ENCODE measurements at regions not wholly inside any gene's neighbourhood (a gene's known extent, or its start where the extent isn't known, plus 50 kb on each side); places are given as distances from the start of the nearest gene placed in this dataset.

DNA sequence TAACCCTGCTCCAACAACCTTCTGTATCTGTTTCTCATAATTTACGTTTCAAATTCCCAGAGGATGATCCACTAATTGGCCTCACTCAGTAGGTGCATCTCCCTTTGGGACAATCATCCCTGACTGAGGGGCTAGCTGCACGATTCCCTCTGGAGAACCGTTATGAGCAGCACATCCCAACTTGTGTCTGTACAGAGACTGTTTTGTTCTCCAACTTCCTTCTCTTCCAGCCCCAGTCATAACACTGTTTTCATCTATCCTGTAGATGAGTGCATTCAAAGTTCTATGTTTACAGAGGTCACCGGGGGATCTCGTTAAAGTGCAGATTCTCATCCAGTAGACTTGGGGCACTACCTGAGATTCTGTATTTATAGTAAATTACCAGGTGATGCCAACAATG lies 187.2 kb downstream of the REEP3 start:
- peaks cover 47% of the 10 kb centered on the region for H3K4me1 Mint-ChIP-seq (ENCODE audit: insufficient read depth, unreplicated experiment)
- intact Hi-C loops (cut with micrococcal nuclease), result no loop called here

DNA sequence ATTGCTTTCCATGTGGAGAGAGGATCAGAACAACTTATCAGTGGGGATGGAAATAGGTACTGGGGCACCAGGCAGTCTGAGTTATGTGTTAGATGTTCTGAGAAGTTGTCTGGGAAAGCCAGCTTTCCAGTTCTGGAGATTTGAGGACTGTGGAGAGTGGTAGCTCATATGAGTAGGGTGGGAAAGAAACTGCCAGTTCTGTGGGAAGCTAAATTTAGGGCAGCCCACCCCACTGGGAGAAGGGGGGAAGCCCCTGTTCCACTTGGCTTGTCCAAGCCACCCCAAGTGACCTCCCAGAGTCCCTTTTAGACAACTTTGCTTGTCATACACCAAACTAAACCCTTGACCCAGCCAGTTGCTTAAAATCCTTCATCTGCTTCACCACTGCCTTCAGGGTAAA lies 189.5 kb downstream of the REEP3 start:
- Mint-ChIP-seq H3K4me3 (ENCODE audit: unreplicated experiment) (no peak overlapping the region), H3K27ac (ENCODE audit: low read depth, unreplicated experiment) (no peak overlapping the region), H3K4me1 (ENCODE audit: insufficient read depth, unreplicated experiment) (peaks cover 48% of the 10 kb centered on the region), H3K36me3 (ENCODE audit: insufficient read depth, unreplicated experiment) (no peaks in the 10 kb centered on the region), H3K9me3 (ENCODE audit: unreplicated experiment) (no peaks in the 10 kb centered on the region), H3K27me3 (ENCODE audit: insufficient read depth, unreplicated experiment) (no peaks in the 10 kb centered on the region)
- POLR2A ChIA-PET, result interaction anchor here (1.1 to 3.8 kb wide), 6 partner anchors 11 to 544 kb away, joined by 3 to 50 read pairs (median 12); no protein-coding TSS in a partner anchor
- no peak for DNase-seq (ENCODE audit: unreplicated experiment)
- BruUV-seq (replicated peaks), result no TSS peak
- intact Hi-C loops (cut with micrococcal nuclease), result loop anchor here (5.0 to 10.0 kb wide), 3 partner anchors 188 to 443 kb away; partner anchors contain the start of genes JMJD1C and REEP3
- TF ChIP-seq, protein P1, sequence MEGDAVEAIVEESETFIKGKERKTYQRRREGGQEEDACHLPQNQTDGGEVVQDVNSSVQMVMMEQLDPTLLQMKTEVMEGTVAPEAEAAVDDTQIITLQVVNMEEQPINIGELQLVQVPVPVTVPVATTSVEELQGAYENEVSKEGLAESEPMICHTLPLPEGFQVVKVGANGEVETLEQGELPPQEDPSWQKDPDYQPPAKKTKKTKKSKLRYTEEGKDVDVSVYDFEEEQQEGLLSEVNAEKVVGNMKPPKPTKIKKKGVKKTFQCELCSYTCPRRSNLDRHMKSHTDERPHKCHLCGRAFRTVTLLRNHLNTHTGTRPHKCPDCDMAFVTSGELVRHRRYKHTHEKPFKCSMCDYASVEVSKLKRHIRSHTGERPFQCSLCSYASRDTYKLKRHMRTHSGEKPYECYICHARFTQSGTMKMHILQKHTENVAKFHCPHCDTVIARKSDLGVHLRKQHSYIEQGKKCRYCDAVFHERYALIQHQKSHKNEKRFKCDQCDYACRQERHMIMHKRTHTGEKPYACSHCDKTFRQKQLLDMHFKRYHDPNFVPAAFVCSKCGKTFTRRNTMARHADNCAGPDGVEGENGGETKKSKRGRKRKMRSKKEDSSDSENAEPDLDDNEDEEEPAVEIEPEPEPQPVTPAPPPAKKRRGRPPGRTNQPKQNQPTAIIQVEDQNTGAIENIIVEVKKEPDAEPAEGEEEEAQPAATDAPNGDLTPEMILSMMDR (IDR thresholded peaks at IDR 0.05; ENCODE audit: unreplicated experiment), result no peak
- CTCF ChIA-PET, result interaction anchor here (0.6 to 2.7 kb wide), 2 partner anchors 490 to 494 kb away, joined by 3 to 10 read pairs; no protein-coding TSS in a partner anchor

More for the DNA sequence above, 187.2 kb downstream of the REEP3 start:
- DNase-seq (ENCODE audit: unreplicated experiment), result no peak
- POLR2A ChIA-PET, result interaction anchor here (0.6 to 2.1 kb wide), 5 partner anchors 78 to 1969 kb away, joined by 4 to 21 read pairs (median 7); no protein-coding TSS in a partner anchor
- BruUV-seq (replicated peaks), result no TSS peak
- no peaks in the 10 kb centered on the region for H3K36me3 Mint-ChIP-seq (ENCODE audit: insufficient read depth, unreplicated experiment)
- TF ChIP-seq, protein P1 (IDR thresholded peaks at IDR 0.05; ENCODE audit: unreplicated experiment), result no peak
- CTCF ChIA-PET, result interaction anchor here (0.8 to 2.3 kb wide), 3 partner anchors 12 to 79 kb away, joined by 3 to 9 read pairs (median 3); no protein-coding TSS in a partner anchor
- no peak overlapping the region for H3K27ac Mint-ChIP-seq (ENCODE audit: low read depth, unreplicated experiment)
- no peaks in the 10 kb centered on the region for H3K27me3 Mint-ChIP-seq (ENCODE audit: insufficient read depth, unreplicated experiment)
- H3K4me3 Mint-ChIP-seq (ENCODE audit: unreplicated experiment), result no peak overlapping the region
- no peaks in the 10 kb centered on the region for H3K9me3 Mint-ChIP-seq (ENCODE audit: unreplicated experiment)

DNA sequence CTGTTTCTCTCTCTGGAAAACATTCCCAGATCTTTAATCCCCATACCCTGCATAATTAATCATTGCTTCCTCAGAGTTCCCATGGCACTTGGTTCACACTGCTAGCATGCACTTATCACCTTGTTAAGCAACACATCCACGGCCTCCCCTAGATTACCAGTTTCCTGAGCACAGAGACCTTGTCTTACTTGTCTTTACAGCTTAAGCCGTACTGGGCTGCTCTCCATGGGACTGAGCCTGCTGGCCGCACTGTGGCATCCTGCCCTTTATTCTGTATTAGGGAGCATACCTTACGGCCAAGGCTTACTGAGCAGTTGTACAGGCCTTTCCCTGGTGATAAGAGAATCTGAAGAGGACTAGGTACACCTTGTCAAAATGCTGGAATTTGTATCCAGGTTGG lies 190.2 kb downstream of the REEP3 start:
- no TSS peak for BruUV-seq (replicated peaks)
- TF ChIP-seq, protein P1 (IDR thresholded peaks at IDR 0.05; ENCODE audit: unreplicated experiment), result no peak
- POLR2A ChIA-PET, result interaction anchor here (1.1 to 3.8 kb wide), 9 partner anchors 12 to 544 kb away, joined by 3 to 50 read pairs (median 8); no protein-coding TSS in a partner anchor
- CTCF ChIA-PET, result interaction anchor here (0.6 to 2.7 kb wide), 5 partner anchors 26 to 545 kb away, joined by 3 to 11 read pairs (median 5); no protein-coding TSS in a partner anchor
- no peaks in the 10 kb centered on the region for H3K36me3 Mint-ChIP-seq (ENCODE audit: insufficient read depth, unreplicated experiment)
- no peaks in the 10 kb centered on the region for H3K27me3 Mint-ChIP-seq (ENCODE audit: insufficient read depth, unreplicated experiment)
- H3K27ac Mint-ChIP-seq (ENCODE audit: low read depth, unreplicated experiment), result no peak overlapping the region
- intact Hi-C loops (cut with micrococcal nuclease), result loop anchor here (5.0 to 10.0 kb wide), 3 partner anchors 189 to 444 kb away; partner anchors contain the start of genes JMJD1C and REEP3
- H3K9me3 Mint-ChIP-seq (ENCODE audit: unreplicated experiment), result no peaks in the 10 kb centered on the region
- H3K4me3 Mint-ChIP-seq (ENCODE audit: unreplicated experiment), result no peak overlapping the region
- peak; percentile 33 for DNase-seq (ENCODE audit: unreplicated experiment)
- peaks cover 48% of the 10 kb centered on the region for H3K4me1 Mint-ChIP-seq (ENCODE audit: insufficient read depth, unreplicated experiment)

DNA sequence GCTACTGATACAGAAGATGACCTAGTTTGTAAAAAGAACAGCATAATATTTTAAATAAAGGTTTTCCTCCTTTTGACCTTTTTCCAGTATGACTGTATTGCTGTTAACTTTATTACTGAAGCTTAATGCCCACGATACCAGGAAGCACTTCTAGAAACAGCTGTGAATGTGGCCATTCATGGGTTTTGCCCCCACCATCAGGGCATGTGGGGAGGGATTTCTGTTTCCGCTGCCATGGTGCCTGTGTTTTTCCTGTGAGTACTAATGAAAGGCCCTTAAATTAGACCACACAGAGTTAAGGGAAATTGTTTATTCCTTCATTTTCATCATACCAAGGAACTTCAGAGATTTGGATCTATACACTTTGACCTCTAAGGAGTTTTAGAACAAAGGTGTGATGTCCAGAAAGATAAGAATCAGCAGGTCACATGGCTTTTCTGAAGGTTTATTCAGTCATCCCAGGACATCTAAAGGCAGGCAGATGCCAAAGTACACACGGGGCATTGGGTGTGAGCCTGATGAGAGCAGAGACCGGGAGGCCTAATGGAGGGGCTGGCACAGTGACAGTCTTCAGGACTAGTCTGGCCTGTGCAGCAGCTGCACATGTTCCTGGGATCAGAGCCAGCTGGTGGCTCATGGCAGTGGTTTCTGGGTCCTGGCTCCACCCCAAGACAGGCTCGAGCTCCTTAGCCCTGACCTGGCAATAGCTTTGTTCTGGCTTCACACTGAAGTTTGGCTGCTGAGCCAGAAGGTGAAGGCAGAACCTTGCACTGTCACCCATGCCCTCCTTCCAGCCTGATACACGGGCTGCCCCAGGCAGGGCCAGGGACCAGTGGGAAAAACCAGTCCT lies 190.9 kb downstream of the REEP3 start:
- no TSS peak for BruUV-seq (replicated peaks)
- intact Hi-C loops (cut with micrococcal nuclease), result loop anchor here (2.0 to 10.0 kb wide), 4 partner anchors 83 to 445 kb away; partner anchors contain the start of genes JMJD1C and REEP3
- Mint-ChIP-seq H3K27me3 (ENCODE audit: insufficient read depth, unreplicated experiment) (no peaks in the 10 kb centered on the region), H3K4me3 (ENCODE audit: unreplicated experiment) (no peak overlapping the region), H3K27ac (ENCODE audit: low read depth, unreplicated experiment) (peak overlapping the region; percentile 81), H3K9me3 (ENCODE audit: unreplicated experiment) (no peaks in the 10 kb centered on the region), H3K36me3 (ENCODE audit: insufficient read depth, unreplicated experiment) (no peaks in the 10 kb centered on the region), H3K4me1 (ENCODE audit: insufficient read depth, unreplicated experiment) (peaks cover 43% of the 10 kb centered on the region)
- POLR2A ChIA-PET, result interaction anchor here (0.6 to 3.8 kb wide), 17 partner anchors 12 to 594 kb away, joined by 3 to 50 read pairs (median 4); no protein-coding TSS in a partner anchor
- CTCF ChIA-PET, result interaction anchor here (0.6 to 2.7 kb wide), 9 partner anchors 8 to 546 kb away, joined by 3 to 11 read pairs (median 4); no protein-coding TSS in a partner anchor
- TF ChIP-seq, protein P1 (IDR thresholded peaks at IDR 0.05; ENCODE audit: unreplicated experiment), result no peak
- DNase-seq (ENCODE audit: unreplicated experiment), result peak; percentile 100

All from MCF 10A (cell line).